ENCODE measurements at regions not wholly inside any gene's neighbourhood (a gene's known extent, or its start where the extent isn't known, plus 50 kb on each side); places are given as distances from the start of the nearest gene placed in this dataset.

GRCh38 chr6:56345376-56345995, 98.1 kb upstream of the COL21A1 start:
- DNase-seq, result no peak

GRCh38 chr6:56343295-56343694, 95.9 kb upstream of the COL21A1 start:
- DNase-seq, result no peak

GRCh38 chr6:56339524-56339923, 92.1 kb upstream of the COL21A1 start:
- DNase-seq, result no peak

- no peak for DNase-seq
These were observed 88.3 kb upstream of the COL21A1 start for GRCh38 chr6:56335726-56336125.

- no peak for DNase-seq
These were observed 87.6 kb upstream of the COL21A1 start for GRCh38 chr6:56334937-56335336.

GRCh38 chr6:56329271-56330050, 82.1 kb upstream of the COL21A1 start:
- no peak for DNase-seq

GRCh38 chr6:56328728-56329090, 81.3 kb upstream of the COL21A1 start:
- no peak for DNase-seq

GRCh38 chr6:56327946-56328727, 80.8 kb upstream of the COL21A1 start:
- DNase-seq, result no peak

- DNase-seq, result no peak
These were observed 77.0 kb upstream of the COL21A1 start for GRCh38 chr6:56324396-56324795.

GRCh38 chr6:56318851-56319250, 71.5 kb upstream of the COL21A1 start:
- no peak for DNase-seq

GRCh38 chr6:56314683-56315523, 67.5 kb upstream of the COL21A1 start:
- DNase-seq, result peak; percentile 17

GRCh38 chr6:56311533-56312448, 64.4 kb upstream of the COL21A1 start:
- no peak for DNase-seq

- DNase-seq, result no peak
These were observed 63.7 kb upstream of the COL21A1 start for GRCh38 chr6:56311061-56311460.

- no peak for DNase-seq
These were observed 62.9 kb upstream of the COL21A1 start for GRCh38 chr6:56310241-56310640.

GRCh38 chr6:56299916-56300315, 52.5 kb upstream of the COL21A1 start:
- no peak for DNase-seq

GRCh38 chr6:56297022-56297989, 49.9 kb upstream of the COL21A1 start:
- no peak for DNase-seq

Data from activated CD4-positive, alpha-beta T cell treated with anti-CD3 and anti-CD28 coated beads, Interleukin-10, Interleukin-2, amounts not matched to agents 100 ng/mL and 50 ng/mL, durations not matched to agents 16 hours and 8 hours (primary cell).